H1 (cell line): ENCODE measurements at regions not wholly inside any gene's neighbourhood (a gene's known extent, or its start where the extent isn't known, plus 50 kb on each side); places are given as distances from the start of the nearest gene placed in this dataset.

Experiments used
- CTCF ChIA-PET: fragments of 300-600 bp; sonication (Branson Sonifier 250); formaldehyde crosslinking; loops from one replicate; lab custom pipeline; 2021; ENCODE audit not compliant: partially characterized antibody; lab: Charles Lee
- POLR2A ChIA-PET: fragments of 300-600 bp; sonication (Branson Sonifier 250); formaldehyde crosslinking; loops from one replicate; lab custom pipeline; 2021; ENCODE audit warnings: inconsistent platforms; ENCODE audit not compliant: partially characterized antibody; lab: Charles Lee
- DNase-seq, 2 experiments: peaks; one replicate each; pipeline versions ENCODE4 v3.0.0 to v3.0.0-alpha.2; 2010 to 2022; ENCODE audit warnings: low spot score in 2 of 2, low read depth in 1 of 2, mixed read lengths in 1 of 2
- FAIRE-seq: peaks from 2 replicates; lab custom pipeline; 2011; peaks lifted over from hg19 to GRCh38; lab: Jason Lieb, UNC
- H2AFZ ChIP-seq: 2 replicates; pipeline ENCODE4 v1.8.1; 2012; ENCODE audit warnings: low read length, inconsistent platforms
- H2AK5ac ChIP-seq: 2 replicates; pipeline ENCODE4 v1.6.1; 2013; ENCODE audit warnings: low read depth, low read length
- H2BK120ac ChIP-seq: replicated peaks from 2 replicates; pipeline ENCODE3; 2013; ENCODE audit warnings: low read depth, low read length, inconsistent platforms
- H2BK12ac ChIP-seq: 2 replicates; pipeline ENCODE4 v1.6.1; 2013; ENCODE audit warnings: low read depth, low read length
- H2BK15ac ChIP-seq: 2 replicates; pipeline ENCODE4 v1.6.1; 2013; ENCODE audit warnings: low read length
- H2BK20ac ChIP-seq: 2 replicates; pipeline ENCODE4 v1.6.1; 2013; ENCODE audit warnings: low read length
- H2BK5ac ChIP-seq: 2 replicates; pipeline ENCODE4 v1.6.1; 2013; ENCODE audit warnings: low read depth, low read length
- H3K14ac ChIP-seq: 2 replicates; pipeline ENCODE4 v1.6.1; 2013; ENCODE audit warnings: inconsistent platforms; ENCODE audit not compliant: insufficient read length
- H3K18ac ChIP-seq: 2 replicates; pipeline ENCODE4 v1.6.1; 2013; ENCODE audit warnings: low read length; ENCODE audit errors: extremely low read depth
- H3K23ac ChIP-seq: 2 replicates; pipeline ENCODE4 v1.6.1; 2013; ENCODE audit warnings: inconsistent platforms; ENCODE audit not compliant: insufficient read length
- H3K23me2 ChIP-seq: 2 replicates; pipeline ENCODE4 v1.6.1; 2013; ENCODE audit warnings: low read depth, low read length
- H3K27ac ChIP-seq: 2 replicates; pipeline ENCODE4 v1.6.1; 2011; ENCODE audit warnings: low read depth, low read length, inconsistent platforms
- H3K27me3 ChIP-seq, 4 experiments: replicated peaks in 1 of 4; 1 replicate in 1 of 4; 2 replicates in 3 of 4; pipeline versions ENCODE4 v1.6.1 to v1.8.1; 2011 to 2013; ENCODE audit warnings: low read length in 3 of 4, mild to moderate bottlenecking in 3 of 4, inconsistent platforms in 2 of 4, mixed read lengths in 2 of 4, moderate library complexity in 1 of 4; ENCODE audit not compliant: control insufficient read depth in 3 of 4, insufficient read depth in 3 of 4; ENCODE audit errors: extremely low read depth in 1 of 4
- H3K36me3 ChIP-seq, 4 experiments: 2 replicates each; pipeline versions ENCODE4 v1.6.1 to v1.8.1; 2011 to 2013; ENCODE audit warnings: mild to moderate bottlenecking in 4 of 4, low read length in 3 of 4, moderate library complexity in 2 of 4, control low read depth in 1 of 4, inconsistent platforms in 1 of 4; ENCODE audit not compliant: insufficient read depth in 4 of 4, control insufficient read depth in 2 of 4
- H3K4ac ChIP-seq: replicated peaks from 2 replicates; pipeline ENCODE3; 2013; ENCODE audit warnings: low read length, low read depth, mixed read lengths, inconsistent platforms; ENCODE audit not compliant: insufficient read length
- H3K4me1 ChIP-seq, 4 experiments: replicated peaks in 1 of 4; 1 replicate in 1 of 4; 2 replicates in 3 of 4; pipeline versions ENCODE4 v1.6.1 to v1.8.1; 2011 to 2013; ENCODE audit warnings: low read length in 3 of 4, inconsistent platforms in 2 of 4, mixed read lengths in 1 of 4; ENCODE audit not compliant: insufficient read depth in 4 of 4, control insufficient read depth in 3 of 4
- H3K4me2 ChIP-seq, 2 experiments: 2 replicates each; pipeline versions ENCODE4 v1.6.1 to v1.8.1; 2011 to 2013; ENCODE audit warnings: low read depth in 2 of 2, low read length in 2 of 2, control low read depth in 1 of 2, inconsistent platforms in 1 of 2, mild to moderate bottlenecking in 1 of 2; ENCODE audit not compliant: insufficient read depth in 1 of 2
- H3K4me3 ChIP-seq, 4 experiments: fragments of 200-600, 300-600 bp in 1 of 4; sonication (generic), shearing (Covaris generic), sonication (Bioruptor Twin) in 1 of 4; 2 replicates each; pipeline versions ENCODE4 v1.5.1 to v1.8.1; 2011 to 2016; ENCODE audit warnings: low read length in 4 of 4, low read depth in 3 of 4, control low read depth in 2 of 4, inconsistent platforms in 2 of 4, mild to moderate bottlenecking in 2 of 4, mixed read lengths in 1 of 4, moderate library complexity in 1 of 4; ENCODE audit not compliant: insufficient read depth in 2 of 4; ENCODE audit errors: extremely low read depth in 1 of 4
- H3K56ac ChIP-seq: replicated peaks from 2 replicates; pipeline ENCODE3; 2013; ENCODE audit warnings: low read depth, mild to moderate bottlenecking, mixed read lengths, low read length, inconsistent platforms; ENCODE audit not compliant: insufficient read length
- H3K79me1 ChIP-seq: 2 replicates; pipeline ENCODE4 v1.6.1; 2013; ENCODE audit warnings: low read depth, low read length, control low read depth
- H3K79me2 ChIP-seq, 2 experiments: 2 replicates each; pipeline versions ENCODE4 v1.6.1 to v1.8.1; 2012 to 2013; ENCODE audit warnings: low read length in 2 of 2, mild to moderate bottlenecking in 2 of 2, inconsistent platforms in 1 of 2; ENCODE audit not compliant: insufficient read depth in 2 of 2, control insufficient read depth in 1 of 2
- H3K9ac ChIP-seq, 4 experiments: replicated peaks in 1 of 4; 1 replicate in 1 of 4; 2 replicates in 3 of 4; pipeline versions ENCODE4 v1.6.1 to v1.8.1; 2011 to 2013; ENCODE audit warnings: low read depth in 3 of 4, low read length in 3 of 4, control low read depth in 2 of 4, mild to moderate bottlenecking in 2 of 4, moderate library complexity in 2 of 4, inconsistent platforms in 1 of 4; ENCODE audit errors: extremely low read depth in 1 of 4
- H3K9me3 ChIP-seq, 2 experiments: 2 replicates each; pipeline versions ENCODE4 v1.6.1 to v1.8.1; 2012 to 2013; ENCODE audit warnings: mild to moderate bottlenecking in 2 of 2, moderate library complexity in 2 of 2, control low read depth in 1 of 2, inconsistent platforms in 1 of 2, low read depth in 1 of 2, low read length in 1 of 2, mixed read lengths in 1 of 2; ENCODE audit not compliant: insufficient read depth in 2 of 2
- H4K20me1 ChIP-seq, 2 experiments: replicated peaks in 1 of 2; 2 replicates each; pipeline versions ENCODE3 to v1.8.1; 2011 to 2013; ENCODE audit warnings: inconsistent platforms in 2 of 2, low read length in 2 of 2, mild to moderate bottlenecking in 1 of 2; ENCODE audit not compliant: insufficient read depth in 2 of 2, control insufficient read depth in 1 of 2
- H4K5ac ChIP-seq: 2 replicates; pipeline ENCODE4 v1.6.1; 2013; ENCODE audit warnings: low read length, low read depth, mixed read lengths, inconsistent platforms; ENCODE audit not compliant: insufficient read length
- H4K8ac ChIP-seq: 2 replicates; pipeline ENCODE4 v1.8.0; 2013; ENCODE audit warnings: mild to moderate bottlenecking, moderate library complexity, low read length, inconsistent platforms; ENCODE audit not compliant: insufficient read depth; ENCODE audit errors: extremely low read depth
- H4K91ac ChIP-seq: replicated peaks from 2 replicates; pipeline ENCODE3; 2013; ENCODE audit warnings: low read length, mixed read lengths, inconsistent platforms; ENCODE audit not compliant: insufficient read length
- GABPA ChIP-seq: IDR thresholded peaks from 2 replicates; pipeline ENCODE4 v1.6.1; 2011; ENCODE audit warnings: mild to moderate bottlenecking, low read length, moderate library complexity, borderline replicate concordance; ENCODE audit not compliant: insufficient read depth
- MAX ChIP-seq: IDR thresholded peaks from 2 replicates; pipeline ENCODE4 v1.6.1; 2012; ENCODE audit warnings: inconsistent platforms
- WGBS, 2 experiments: shearing (Covaris generic) in 1 of 2; methylation state at CpG; one replicate each; pipeline versions ENCODE4 v1.1.6 to v1.1.7; 2013 to 2015; ENCODE audit warnings: low lambda C conversion rate in 2 of 2, mixed read lengths in 2 of 2, inconsistent platforms in 1 of 2, low coverage in 1 of 2, missing lambda C conversion rate in 1 of 2; ENCODE audit not compliant: insufficient replicate concordance in 2 of 2, insufficient coverage in 1 of 2, insufficient read length in 1 of 2; ENCODE audit errors: extremely low coverage in 1 of 2, missing lambda C conversion rate in 1 of 2; 5-methylcytosine and 5-hydroxymethylcytosine counted together
- TF ChIP-seq, protein P1 (sequence below): IDR thresholded peaks from 2 replicates; pipeline ENCODE4 v1.6.1; 2012; ENCODE audit warnings: inconsistent platforms

DNA sequence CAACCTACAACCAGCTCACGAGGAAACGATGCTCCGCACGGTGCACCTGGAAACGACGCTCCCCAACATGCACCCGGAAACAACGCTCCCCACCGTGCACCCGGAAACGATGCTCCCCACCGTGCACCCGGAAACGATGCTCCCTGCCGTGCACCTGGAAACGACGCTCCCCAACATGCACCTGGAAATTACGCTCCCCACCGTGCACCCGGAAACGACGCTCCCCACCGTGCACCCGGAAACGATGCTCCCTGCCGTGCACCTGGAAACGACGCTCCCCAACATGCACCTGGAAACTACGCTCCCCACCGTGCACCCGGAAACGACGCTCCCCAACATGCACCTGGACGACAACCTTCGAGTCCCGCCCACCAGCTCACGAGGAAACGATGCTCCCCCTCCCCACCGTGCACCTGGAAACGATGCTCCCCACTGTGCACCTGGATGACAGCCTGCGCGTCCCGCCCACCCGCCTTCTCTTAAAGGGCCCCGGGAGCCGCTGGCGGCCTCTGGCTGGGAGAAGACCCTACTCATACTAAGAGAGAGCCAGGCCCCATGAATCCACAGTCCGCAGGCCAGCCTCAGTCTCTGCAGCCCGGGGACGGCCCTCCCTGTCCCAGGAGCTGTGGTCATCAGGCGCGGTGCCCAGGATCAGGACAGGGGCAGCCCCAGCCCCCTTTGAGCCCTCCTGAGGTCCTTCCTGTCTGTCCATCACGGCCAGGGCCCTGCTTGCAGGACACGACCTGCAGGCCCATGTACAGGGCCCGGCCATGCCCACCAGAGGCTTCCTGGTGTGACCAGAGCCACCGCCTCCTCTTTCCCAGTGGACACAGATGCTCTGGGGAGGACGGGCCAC, 98.3 kb downstream of the PDGFA start:
- no peaks in the 10 kb centered on the region; a peak in 1 of 7 replicates for H3K27me3 ChIP-seq
- peaks cover 9 to 12% of the 10 kb centered on the region in 2 experiments for H3K9me3 ChIP-seq
- H3K56ac ChIP-seq: no peak overlapping the region
- 79% methylated on average over 56 of the region's 57 CpGs; no CpG with 5 or more reads in 1 of the 2 experiments for WGBS, 2 experiments
- no peak overlapping the region for H3K4ac ChIP-seq
- no peak for FAIRE-seq
- H3K4me3 ChIP-seq: no peak overlapping the region
- H2AFZ ChIP-seq: no peak overlapping the region
- no peak overlapping the region for H3K27ac ChIP-seq
- peak overlapping the region; percentile 76 for H4K91ac ChIP-seq
- H3K36me3 ChIP-seq: no peaks in the 10 kb centered on the region
- H3K79me1 ChIP-seq: 0 out of 2 replicates have a peak, but pooled peaks cover 2% of the 10 kb centered on the region
- no peak overlapping the region for H4K5ac ChIP-seq
- H3K23me2 ChIP-seq: no peaks in the 10 kb centered on the region
- POLR2A ChIA-PET: interaction anchor here (0.7 to 1.7 kb wide), 3 partner anchors 11 to 30 kb away, joined by 3 to 6 read pairs (median 3); no protein-coding TSS in a partner anchor
- H3K4me2 ChIP-seq: peak overlapping the region; percentile 2 to 41; a peak in 1 of 4 replicates
- H2BK12ac ChIP-seq: peak overlapping the region; percentile 39; the same call in 1 of the 2 replicates
- no peak overlapping the region for H3K9ac ChIP-seq
- H4K20me1 ChIP-seq: no peaks in the 10 kb centered on the region
- no peaks in the 10 kb centered on the region for H3K79me2 ChIP-seq
- no peak overlapping the region for H3K23ac ChIP-seq
- H2BK5ac ChIP-seq: no peak overlapping the region
- H2AK5ac ChIP-seq: no peak overlapping the region
- peaks cover 0 to 18% (median 7%) of the 10 kb centered on the region in 4 experiments; a peak in 6 of 7 replicates for H3K4me1 ChIP-seq
- H2BK120ac ChIP-seq: no peak overlapping the region
- 0 out of 2 replicates have a peak overlapping the region, but pooled peaks have one; percentile 13 for H2BK20ac ChIP-seq
- H3K18ac ChIP-seq: no peak overlapping the region; the same call in none of the 2 replicates
- no peak overlapping the region for H2BK15ac ChIP-seq
- no peak overlapping the region for H3K14ac ChIP-seq
- peak in 1 of 2 experiments; percentile 55 for DNase-seq
- CTCF ChIA-PET: interaction anchor here (0.7 to 1.6 kb wide), 3 partner anchors 11 to 47 kb away, joined by 3 to 7 read pairs (median 3); no protein-coding TSS in a partner anchor
- H4K8ac ChIP-seq: no peak overlapping the region
- peak; percentile 57; the same call in 1 of the 2 replicates for TF ChIP-seq MAX
- 0 out of 2 replicates have a peak, but pooled peaks have one; percentile 30 for TF ChIP-seq GABPA
- TF ChIP-seq, protein P1, sequence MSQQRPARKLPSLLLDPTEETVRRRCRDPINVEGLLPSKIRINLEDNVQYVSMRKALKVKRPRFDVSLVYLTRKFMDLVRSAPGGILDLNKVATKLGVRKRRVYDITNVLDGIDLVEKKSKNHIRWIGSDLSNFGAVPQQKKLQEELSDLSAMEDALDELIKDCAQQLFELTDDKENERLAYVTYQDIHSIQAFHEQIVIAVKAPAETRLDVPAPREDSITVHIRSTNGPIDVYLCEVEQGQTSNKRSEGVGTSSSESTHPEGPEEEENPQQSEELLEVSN: 0 out of 2 replicates have a peak, but pooled peaks have one; percentile 50
